Tibial nerve (tissue), 4 donors: ENCODE measurements at regions not wholly inside any gene's neighbourhood (a gene's known extent, or its start where the extent isn't known, plus 50 kb on each side); places are given as distances from the start of the nearest gene placed in this dataset.

Source experiments
- CTCF ChIP-seq, 5 experiments: fragments of 200-600 bp in 3 of 5; fragments of 450-650 bp in 2 of 5; sonication (generic) in 3 of 5; IDR thresholded peaks; one replicate each; pipeline ENCODE4 v1.5.1; 2016 to 2019; ENCODE audit warnings: antibody characterized with exemption in 5 of 5, mild to moderate bottlenecking in 3 of 5, moderate library complexity in 2 of 5
- EP300 ChIP-seq, 2 donors: sonication (generic); formaldehyde crosslinking; IDR thresholded peaks; one replicate each; pipeline ENCODE4 v1.6.1; 2017; ENCODE audit warnings: antibody characterized with exemption in 2 of 2, mild to moderate bottlenecking in 1 of 2

- TF ChIP-seq CTCF (IDR thresholded peaks at IDR 0.05) (no peak), EP300 (IDR thresholded peaks at IDR 0.05) (no peak)
These were observed 84.7 kb downstream of the EOMES start for GRCh38 chr3:27637346-27637995.
